ENCODE measurements at regions not wholly inside any gene's neighbourhood (a gene's known extent, or its start where the extent isn't known, plus 50 kb on each side); places are given as distances from the start of the nearest gene placed in this dataset.

GRCh38 chr1:231095595-231095994 is 55.5 kb upstream of the FAM89A start:
- DNase-seq (ENCODE audit: low read depth, low spot score) = no peak
- no peak for TF ChIP-seq GATA2 (IDR thresholded peaks at IDR 0.05; ENCODE audit: insufficient read depth, insufficient read length, low read depth, low read length)
- TF ChIP-seq JUN (IDR thresholded peaks at IDR 0.05; ENCODE audit: borderline replicate concordance, insufficient read depth, insufficient read length, low read depth) = no peak
- TF ChIP-seq, protein P1, sequence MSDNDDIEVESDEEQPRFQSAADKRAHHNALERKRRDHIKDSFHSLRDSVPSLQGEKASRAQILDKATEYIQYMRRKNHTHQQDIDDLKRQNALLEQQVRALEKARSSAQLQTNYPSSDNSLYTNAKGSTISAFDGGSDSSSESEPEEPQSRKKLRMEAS (IDR thresholded peaks at IDR 0.05; ENCODE audit: insufficient read depth, insufficient read length) = no peak
- no peak for TF ChIP-seq FOS (IDR thresholded peaks at IDR 0.05; ENCODE audit: borderline replicate concordance, insufficient read depth, low read length)
- TF ChIP-seq CTCF (IDR thresholded peaks at IDR 0.05; ENCODE audit: extremely low read depth in 1 of 2, insufficient read depth in 1 of 2, low read depth in 1 of 2, low read length in 2 of 2) = no peak
- no peak for TF ChIP-seq POLR2AphosphoS5 (IDR thresholded peaks at IDR 0.05; ENCODE audit: insufficient read depth, low read depth, low read length)
- no peak for TF ChIP-seq POLR2A (IDR thresholded peaks at IDR 0.05; ENCODE audit: low read depth, low read length)
- no peak for TF ChIP-seq MYC (IDR thresholded peaks at IDR 0.05; ENCODE audit: low read depth, low read length)
- TF ChIP-seq EZH2 (IDR thresholded peaks at IDR 0.05; ENCODE audit: borderline replicate concordance, low read depth, low read length, severe bottlenecking) = no peak
- peaks cover 10 to 13% of the 10 kb centered on the region in 2 experiments for H3K27me3 ChIP-seq (ENCODE audit: control insufficient read depth in 2 of 2, insufficient read depth in 2 of 2, low read length in 2 of 2)
- H3K4me1 ChIP-seq (ENCODE audit: control insufficient read depth, extremely low read depth, insufficient read depth, low read length) = no peaks in the 10 kb centered on the region
- no peaks in the 10 kb centered on the region for H3K79me2 ChIP-seq (ENCODE audit: control insufficient read depth, insufficient read depth, low read length)
- no peak overlapping the region for H2AFZ ChIP-seq (ENCODE audit: low read depth, low read length)
- no peak overlapping the region for H3K9ac ChIP-seq (replicated peaks; ENCODE audit: extremely low read depth, insufficient read depth, low read length)
- no peaks in the 10 kb centered on the region for H3K9me3 ChIP-seq (replicated peaks; ENCODE audit: control insufficient read depth, insufficient read depth, low read length)
- no peaks in the 10 kb centered on the region for H4K20me1 ChIP-seq (replicated peaks; ENCODE audit: control insufficient read depth, extremely low read depth, insufficient read depth, low read length)
- H3K4me3 ChIP-seq (replicated peaks in 1 of 3; ENCODE audit: insufficient read depth in 1 of 3, low read depth in 1 of 3, low read length in 3 of 3) = no peak overlapping the region
- ChIA-PET POLR2A (no interaction called here), CTCF (no interaction called here)
- no peaks in the 10 kb centered on the region for H3K36me3 ChIP-seq (ENCODE audit: control insufficient read depth in 2 of 2, extremely low read depth in 1 of 2, insufficient read depth in 2 of 2, low read length in 2 of 2)
- no peak overlapping the region for H3K27ac ChIP-seq (ENCODE audit: insufficient read depth, low read depth, low read length)
- no peak for FAIRE-seq
- no TSS peak for BruUV-seq (replicated peaks)
- intact Hi-C loops (cut with micrococcal nuclease) = no loop called here
- H3K9me1 ChIP-seq (replicated peaks; ENCODE audit: control insufficient read depth, extremely low read depth, insufficient read depth, low read length) = no peaks in the 10 kb centered on the region
- dilution Hi-C loops (cut with MboI; ENCODE audit: extremely low pct_ligation_motif_present, low sequenced_read_pairs) = no loop called here
- H3K4me2 ChIP-seq (ENCODE audit: insufficient read depth, low read length) = no peak overlapping the region

All from endothelial cell of umbilical vein (primary cell).